SIG-M5 treated with dmso at 0.1 percent for 504 hours (cell line): ENCODE measurements at regions not wholly inside any gene's neighbourhood (a gene's known extent, or its start where the extent isn't known, plus 50 kb on each side); places are given as distances from the start of the nearest gene placed in this dataset.

Experiments used
- DNase-seq: peaks from one replicate; lab custom pipeline; 2025; ENCODE audit not compliant: unreplicated experiment; lab: John Stamatoyannopoulos, UW

DNA sequence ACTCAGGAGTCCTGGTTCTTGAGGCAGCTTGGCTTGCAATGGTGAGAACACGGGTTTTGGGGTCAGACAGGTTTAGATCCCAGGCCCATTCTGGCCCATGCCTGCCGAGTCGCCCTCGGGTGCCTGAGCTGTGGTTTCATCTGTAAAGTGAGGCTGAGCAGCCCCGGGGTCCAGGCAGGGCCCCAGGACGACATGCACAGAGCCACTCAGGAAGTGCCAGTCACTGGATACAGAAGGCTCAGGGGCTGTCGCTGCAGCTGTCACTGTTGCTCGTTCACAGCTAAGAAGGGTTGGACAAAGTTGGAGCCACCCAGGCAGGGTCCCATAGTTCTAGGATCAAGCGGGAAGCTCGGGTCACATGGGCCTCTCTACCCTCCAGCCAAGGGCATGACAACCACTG is 403.1 kb downstream of the BCL11B start:
- DNase-seq: no peak

DNA sequence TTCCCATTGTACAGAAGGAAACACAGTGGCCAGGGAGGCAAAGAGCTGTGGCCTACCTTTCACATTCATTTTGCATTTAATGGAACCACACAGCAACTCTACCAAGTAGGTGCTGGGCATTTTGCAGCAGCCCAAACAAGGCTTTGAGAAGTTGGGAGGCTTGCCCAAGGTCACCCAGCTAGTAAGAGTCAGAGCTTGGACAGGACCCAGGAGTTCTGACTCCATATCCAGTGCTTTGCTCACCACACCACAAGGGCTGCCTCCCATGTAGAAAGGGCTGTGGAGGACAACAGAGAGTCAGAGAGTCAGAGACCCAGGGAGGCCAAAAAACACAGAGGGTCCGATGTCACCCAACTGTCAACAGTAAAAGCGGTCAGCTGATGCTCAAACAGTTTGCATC is 400.2 kb downstream of the BCL11B start:
- DNase-seq: no peak

DNA sequence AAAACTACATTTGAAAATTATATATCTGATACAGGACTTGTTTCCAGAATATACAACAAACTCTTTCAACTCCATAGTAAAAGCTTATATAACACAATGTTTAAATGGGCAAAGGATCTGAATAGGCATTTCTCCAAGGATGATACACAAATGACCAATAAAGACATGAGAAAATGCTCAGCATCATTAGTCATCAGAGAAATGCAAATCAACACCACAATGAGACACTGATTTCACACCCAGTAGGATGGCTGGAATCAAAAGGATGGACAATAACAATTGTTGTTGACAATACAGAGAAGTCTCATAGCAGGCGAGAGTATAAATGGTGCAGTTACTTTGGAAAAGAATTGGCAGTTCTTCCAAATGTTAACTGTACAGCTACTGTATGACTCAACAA is 394.9 kb downstream of the BCL11B start:
- DNase-seq: no peak

DNA sequence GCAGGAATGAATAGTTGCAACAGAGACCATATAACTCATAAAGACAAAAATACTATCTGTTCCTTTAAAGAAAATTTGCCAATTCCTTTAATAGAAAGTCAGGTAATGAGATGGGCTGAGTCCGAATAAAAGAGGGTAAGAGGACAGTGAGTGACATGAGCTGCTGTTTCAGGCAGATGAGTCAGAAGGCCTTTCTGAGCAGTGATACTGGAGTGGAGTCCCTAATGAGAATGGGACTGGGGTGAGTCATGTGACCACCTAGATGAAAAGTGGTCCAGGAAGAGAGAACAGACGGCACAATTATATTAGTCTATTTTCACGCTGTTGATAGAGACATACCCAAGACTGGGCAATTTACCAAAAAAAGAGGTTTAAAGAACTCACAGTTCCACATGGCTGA is 393.7 kb downstream of the BCL11B start:
- no peak for DNase-seq

DNA sequence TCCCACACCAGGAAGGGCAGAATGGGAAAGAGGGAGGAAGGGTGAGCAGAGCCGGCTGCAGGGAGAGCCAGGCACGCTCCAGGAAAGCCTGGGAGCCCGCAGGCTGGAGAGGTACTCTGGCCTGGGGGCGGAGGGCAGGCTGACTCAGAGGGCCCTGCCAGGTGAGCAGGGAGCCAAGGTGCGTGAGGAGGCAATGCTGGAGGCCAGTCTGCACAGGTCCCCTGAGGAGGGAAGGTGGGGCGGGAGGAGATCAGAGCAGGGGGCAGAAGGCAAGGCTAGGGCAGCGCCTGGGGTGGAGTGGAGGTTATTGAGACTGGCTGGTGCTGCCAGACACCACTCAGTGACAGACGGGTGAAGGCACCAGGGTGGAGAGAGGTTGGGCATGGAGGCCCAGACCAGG is 385.0 kb downstream of the BCL11B start:
- DNase-seq: peak; percentile 12

DNA sequence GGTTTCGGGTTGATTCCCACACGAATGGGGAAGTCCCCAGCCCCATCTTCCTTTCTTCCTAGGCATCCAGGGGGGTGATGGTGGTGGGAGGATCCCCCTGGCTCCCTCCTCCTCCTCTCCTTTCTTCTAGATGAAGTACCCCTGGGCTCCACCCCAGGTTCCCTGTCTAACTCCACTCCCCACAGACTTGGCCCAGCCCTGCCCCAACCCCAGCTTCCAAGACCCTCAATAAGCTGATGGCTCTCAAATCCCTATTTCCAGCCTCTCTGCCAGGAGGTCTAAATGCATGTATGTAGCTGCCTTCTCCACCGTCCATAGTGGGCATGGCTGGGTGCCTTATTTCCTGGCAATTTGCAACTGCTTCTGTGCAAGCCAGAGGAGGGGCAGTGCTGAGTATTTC is 383.7 kb downstream of the BCL11B start:
- no peak for DNase-seq

DNA sequence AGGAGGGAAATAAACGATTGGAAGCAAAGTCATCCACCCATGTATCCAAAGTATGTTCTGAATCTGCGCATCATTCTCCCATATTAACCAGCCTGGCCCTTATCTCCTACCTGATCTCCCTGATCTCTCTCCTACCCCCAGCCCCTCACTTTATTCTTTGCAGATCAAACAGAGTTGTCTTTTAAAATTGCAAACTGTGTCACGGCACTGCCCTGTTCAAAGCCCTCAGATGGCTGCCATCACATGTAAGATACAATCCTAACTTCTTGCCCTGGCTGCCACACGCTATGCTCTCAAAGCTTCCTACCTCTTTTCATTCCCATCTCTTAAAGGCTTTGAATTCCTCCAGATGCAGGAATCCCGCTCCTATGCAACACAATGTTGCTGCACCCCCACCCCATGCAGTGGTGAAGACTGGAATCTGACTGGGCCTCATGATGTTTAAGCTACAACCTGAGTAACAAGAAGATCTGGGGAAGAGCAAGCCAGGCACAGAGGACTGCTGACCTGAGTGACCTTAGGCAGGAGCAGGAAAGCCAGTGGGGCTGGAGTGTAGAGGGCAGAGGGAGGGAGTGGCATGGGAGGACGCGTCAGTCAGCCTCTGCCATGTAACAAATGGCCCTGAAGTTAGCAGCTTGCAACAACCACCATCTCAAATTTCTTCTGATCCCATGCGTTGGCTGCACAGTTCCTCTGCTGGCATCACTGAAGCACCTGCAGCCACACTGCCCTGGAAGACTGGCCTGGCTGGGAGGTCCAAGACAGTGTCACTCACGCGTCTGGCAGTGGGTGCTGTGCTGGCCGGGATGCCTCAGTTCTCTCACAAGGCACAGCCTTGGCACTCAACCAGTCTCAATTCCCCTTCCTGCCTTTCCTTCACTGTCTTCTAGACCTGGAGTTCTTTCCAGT is 382.8 kb downstream of the BCL11B start:
- no peak for DNase-seq

DNA sequence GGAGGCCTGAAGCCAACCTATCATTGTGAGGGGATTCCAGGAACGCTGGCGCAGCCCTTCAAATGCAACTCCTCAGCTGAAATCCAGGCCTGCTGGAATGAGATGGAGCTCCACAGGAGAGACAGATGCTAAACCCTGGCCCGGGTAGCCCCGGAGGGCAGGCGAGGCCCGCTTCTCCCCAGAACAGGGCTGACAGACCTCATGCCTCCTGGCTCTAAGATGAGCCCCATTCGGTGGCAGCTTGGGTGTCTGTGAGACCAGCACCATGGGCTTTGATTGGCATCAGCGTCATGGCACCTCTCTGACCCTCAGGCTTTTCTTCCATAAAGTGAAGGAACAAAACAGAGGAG is 382.2 kb downstream of the BCL11B start:
- no peak for DNase-seq

DNA sequence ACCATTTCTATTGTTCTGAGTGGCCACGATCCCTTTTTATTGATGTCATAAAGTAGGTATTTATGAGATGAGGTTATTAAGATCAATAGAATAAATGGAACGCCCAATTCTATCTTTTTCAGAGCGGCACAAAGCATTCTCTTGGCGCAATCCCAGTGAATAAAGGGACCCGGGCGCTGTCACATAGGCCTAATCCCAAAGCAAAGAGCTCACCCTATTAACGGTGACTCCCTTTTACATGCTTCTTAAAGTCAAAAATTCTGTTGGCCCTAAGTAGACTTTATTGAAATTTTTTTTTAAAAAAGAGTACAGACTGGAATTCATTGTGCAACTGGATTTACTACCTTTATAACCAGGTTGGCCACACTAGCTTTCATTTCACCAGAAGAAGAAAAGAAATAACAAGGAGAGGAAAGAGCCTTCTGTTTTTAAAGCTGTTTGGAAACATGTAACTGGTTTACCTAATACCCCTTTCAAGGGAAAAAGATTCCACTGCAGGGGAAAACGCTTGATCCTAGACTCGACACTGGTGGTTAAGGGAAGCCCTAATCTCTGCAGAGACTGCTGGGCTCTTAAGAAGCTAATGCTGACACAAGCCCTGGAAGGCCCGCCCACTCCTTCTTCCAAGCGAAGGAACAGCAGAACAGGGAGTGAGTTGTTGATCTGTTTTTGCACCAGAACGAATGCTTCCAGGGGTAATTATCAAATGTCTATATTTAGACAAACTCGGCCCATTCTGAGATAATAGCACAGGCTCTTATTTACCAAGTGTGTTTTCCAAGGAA is 381.2 kb downstream of the BCL11B start:
- no peak for DNase-seq

DNA sequence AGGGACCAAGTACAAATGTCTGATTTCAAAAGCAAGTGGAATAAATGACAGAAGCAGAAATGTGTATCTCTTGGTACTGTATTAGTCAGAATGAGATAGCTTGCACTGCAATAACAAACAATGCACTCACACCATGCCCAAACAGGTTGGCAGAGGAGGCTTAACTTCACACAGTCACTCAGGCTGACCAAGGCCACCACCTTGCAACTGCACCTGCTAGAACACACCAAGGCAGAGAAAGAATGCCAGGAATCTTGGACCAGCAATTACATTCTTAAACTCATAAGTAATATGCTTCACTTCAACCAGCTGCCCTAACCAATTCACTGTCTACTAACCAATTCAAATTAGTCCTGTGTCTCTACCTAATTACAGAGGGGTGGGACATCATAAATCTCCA is 378.3 kb downstream of the BCL11B start:
- DNase-seq: no peak

DNA sequence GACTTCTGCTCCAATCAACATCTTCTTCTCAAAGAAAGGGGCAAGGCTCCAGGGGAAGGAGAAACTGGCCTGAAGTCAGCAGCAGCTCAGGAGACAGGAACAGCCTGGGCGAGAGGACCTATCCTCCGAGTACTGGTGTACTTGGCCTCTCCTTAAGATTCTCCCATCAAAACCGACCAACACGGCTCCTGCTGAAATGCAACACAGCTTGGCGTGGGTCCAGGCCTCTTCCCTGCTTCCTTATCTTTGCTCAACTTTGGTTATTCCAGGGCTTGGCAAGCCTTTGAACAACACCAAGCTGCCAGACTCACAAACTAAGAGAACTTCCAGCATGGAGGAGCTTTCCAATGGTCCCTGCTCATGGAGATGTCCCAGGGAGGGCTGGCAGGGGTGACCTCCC is 377.4 kb downstream of the BCL11B start:
- no peak for DNase-seq

DNA sequence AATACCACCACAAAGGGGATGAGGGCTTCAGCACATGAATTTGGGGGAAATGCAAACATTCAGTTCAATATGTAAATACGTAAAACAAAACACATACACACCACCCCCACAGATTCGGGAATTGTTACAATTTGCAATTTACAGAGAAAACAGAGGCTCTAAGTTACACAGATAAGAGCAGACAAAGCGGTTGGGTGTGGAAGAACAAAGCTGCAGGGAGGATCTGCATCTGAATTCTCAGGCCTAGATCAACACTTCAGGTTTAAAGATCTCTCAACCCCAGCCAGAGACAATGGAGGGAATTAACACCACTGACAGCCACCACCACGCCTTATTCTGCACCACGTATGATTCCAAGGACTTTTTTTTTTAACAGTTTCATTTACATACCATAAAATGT is 375.5 kb downstream of the BCL11B start:
- no peak for DNase-seq

DNA sequence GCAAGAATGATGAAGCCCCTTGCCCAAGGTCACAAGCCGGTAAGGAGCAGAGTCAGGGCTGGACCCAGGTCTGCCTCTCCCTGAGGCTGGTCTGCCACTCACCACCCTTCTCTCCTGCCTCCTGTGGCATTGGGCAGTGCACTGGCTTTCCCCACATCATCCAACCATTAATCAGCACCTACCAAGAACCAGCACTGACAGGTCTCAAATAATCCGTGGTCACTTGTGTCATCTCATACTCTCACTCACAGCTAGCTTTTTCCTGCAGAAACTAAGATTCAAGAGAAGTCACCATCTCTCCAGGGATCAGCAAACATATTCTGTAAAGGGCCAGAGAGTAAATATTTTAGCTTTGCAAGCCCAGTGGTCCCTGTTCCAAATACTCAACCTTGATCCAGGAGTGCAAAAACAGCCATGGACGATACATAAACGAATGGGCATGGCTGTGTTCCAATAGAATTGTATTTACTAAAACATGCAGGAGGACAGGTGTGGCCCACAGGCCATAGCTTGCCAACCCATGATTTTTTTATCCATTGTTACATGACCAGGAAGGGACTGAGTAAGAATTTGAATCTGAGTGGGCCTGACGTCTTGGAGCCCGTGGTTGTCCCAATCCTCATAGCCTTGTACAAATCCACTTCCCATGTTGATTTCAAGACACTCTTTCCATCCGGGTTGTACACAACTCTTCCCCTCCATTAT is 374.2 kb downstream of the BCL11B start:
- no peak for DNase-seq

DNA sequence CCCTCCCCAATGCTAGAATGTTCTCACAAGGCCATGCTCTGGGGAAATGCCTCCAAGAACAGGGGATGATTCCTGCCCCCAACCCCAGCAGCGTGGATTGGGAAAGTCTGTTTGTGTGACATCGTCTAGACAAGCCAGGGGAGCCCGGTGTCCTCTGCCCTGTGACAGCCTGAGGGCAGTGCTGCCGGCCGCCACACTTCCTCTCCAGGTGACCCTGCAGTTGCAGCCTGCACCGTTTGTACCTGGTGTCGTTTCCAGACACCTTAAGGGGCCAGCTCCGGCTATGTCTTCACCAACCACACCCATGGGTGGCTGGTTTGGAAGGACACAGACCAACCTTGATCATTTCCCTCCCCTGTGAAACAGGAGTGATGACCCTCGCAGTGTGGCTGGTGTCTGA is 372.6 kb downstream of the BCL11B start:
- DNase-seq: no peak

DNA sequence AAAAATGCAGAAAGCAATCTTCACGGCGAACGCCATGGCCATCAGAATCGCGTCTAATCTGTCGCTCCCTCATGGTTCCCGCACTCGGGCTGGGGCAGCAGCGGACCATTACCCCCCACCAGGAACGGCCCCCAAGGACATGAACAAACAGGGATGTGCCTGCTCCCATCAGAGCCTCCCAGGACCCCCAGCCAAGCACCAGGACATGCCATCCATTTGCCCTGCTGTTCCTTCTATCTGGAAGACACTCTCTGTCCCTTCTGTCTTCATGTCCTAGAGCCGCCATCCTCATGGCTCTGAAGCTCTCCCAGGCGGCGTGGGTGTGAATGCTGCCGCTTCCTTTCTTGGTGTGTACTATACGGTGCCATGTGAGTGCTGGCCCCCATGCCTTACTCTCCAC is 371.8 kb downstream of the BCL11B start:
- no peak for DNase-seq

DNA sequence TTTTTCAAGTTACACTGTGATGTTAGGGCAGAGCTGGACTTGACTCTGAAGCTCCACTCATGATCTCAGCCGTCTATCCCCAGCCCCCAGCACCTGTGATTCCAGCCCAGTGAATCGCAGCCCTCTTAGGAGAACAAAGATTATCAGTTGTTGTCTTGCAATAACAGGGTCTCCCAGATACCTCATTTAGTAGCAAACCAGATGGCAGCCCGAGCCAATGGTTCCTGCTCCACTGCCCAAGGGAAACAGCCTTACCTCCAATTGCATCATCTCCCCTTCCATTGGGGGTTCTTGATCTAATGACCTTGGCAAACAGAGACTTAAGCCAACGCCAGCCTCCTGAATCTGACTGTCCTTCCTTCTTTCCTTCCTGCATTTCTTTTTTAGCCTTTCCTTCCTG is 371.2 kb downstream of the BCL11B start:
- DNase-seq: no peak

DNA sequence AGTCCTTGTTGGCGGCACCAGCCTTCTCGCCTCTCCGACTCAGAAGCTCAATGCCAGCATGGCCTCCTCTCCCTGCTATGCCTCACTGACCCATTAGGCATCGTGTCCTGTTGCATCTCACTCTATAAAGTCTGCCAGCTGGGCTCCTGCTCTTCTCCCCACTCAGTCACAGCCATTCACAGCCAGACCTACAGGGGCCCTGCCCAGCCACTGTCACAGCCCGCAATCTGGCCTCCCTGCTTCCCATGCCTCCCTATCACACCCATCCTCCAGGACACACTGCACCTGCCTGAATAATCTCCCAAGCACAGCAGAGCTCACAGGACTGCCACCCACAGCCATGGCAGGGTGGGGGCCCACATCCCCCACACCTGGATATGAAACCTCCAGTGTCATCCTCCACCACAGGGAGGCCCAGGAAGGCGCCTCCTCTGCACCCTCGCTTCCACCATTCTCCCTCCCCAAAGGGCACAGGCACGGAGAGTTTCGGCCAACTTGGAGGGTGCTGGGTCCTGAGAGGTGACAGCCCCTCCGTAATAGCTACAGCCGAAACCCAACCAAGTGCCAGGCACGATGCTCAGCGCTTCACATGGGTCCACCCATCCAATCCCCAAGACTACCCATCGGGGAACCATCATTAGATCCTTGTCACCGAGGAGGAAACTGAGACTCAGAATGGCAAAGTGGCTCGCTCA is 370.3 kb downstream of the BCL11B start:
- DNase-seq: no peak

DNA sequence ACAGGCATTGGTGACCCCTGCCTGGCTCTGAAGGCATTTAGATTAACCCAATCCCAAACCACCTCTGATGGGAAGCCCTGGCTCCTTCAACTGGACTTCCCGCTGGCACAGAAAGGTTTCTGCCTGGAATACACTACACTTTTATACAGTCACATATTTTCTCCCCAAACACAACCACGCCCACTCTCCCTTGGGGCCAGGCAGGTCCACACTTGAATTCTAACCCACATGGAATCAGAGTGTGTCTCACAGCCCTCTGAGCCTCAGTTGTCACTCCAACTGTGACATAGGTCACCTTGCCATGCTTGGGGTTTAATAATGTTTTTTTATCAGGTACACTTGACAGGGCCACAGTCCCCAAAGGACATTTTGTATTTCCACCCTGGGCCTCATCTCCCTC is 368.6 kb downstream of the BCL11B start:
- no peak for DNase-seq

DNA sequence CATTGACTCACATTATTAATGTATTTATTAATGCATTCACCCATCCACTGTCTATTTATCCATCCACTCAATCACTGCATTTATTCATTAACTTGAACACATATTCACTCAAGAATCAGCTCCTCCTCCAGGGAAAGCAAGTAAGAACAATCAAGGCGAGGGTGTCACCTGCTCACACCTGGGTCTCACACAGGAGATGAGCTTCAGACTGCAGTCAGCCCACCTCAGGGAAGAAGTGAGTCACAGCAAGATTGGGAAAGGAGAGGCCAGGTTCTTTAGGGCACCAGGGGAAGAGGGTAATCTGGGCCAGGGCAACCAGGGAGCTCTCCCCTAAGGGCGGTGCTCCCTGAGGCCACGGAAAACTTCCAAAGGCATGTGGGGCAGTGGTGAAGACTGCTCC is 367.3 kb downstream of the BCL11B start:
- DNase-seq: no peak

DNA sequence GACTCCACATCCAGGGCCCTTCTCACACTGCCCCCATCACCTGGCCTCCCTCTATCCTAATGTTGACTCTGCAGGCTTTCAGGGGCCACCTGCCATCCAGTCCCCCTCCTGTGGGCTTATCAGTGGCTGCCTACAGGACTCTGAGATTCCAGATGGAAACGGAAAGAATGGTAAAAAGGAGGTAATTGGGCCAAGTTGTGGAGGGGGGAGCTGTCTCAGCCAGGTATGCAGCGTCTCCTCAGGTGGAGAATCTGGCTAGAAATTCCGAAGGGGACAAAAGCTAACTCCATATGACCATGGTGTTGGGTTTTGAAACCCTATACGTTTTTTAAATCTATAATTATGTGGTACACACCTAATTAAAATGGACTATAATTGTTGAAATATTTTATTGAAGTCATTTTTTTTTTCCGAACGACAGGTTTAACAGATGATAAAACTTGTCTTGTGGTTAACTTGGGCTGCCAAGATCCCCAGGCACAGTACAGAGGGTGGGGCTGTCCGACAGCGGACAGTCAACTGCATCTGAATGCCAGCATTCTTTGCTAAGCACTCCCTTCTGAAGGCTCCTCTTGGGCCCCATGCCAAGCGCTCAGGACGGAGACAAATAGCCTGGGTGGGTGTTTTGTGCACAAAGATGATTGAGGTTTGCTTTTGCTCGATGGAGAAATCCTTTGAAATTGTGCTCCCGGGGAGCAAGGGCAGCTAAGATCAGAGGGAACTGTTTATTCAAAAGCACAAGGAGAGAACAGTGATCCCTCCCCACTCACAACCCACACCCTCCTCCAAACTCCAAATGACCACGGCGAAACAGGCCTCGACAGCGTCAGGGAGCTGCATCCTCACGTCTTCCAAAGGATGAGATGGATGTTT is 365.6 kb downstream of the BCL11B start:
- DNase-seq: no peak
